GM21529 (cell line): ENCODE measurements at regions not wholly inside any gene's neighbourhood (a gene's known extent, or its start where the extent isn't known, plus 50 kb on each side); places are given as distances from the start of the nearest gene placed in this dataset.
"Not testable (repeated sequence)": the region's sequence is repeated elsewhere in the genome, so short reads cannot be mapped to it uniquely, and the experiment has no call there.

Experiments used
- ATAC-seq: cut with Tn5 transposase; IDR thresholded peaks from one replicate; pipeline ENCODE4 v1.9.1; 2021; ENCODE audit not compliant: unreplicated experiment

- no peak for ATAC-seq
Observed at GRCh38 chr18:39464006-39464405, 1898.4 kb upstream of the CELF4 start.

DNA sequence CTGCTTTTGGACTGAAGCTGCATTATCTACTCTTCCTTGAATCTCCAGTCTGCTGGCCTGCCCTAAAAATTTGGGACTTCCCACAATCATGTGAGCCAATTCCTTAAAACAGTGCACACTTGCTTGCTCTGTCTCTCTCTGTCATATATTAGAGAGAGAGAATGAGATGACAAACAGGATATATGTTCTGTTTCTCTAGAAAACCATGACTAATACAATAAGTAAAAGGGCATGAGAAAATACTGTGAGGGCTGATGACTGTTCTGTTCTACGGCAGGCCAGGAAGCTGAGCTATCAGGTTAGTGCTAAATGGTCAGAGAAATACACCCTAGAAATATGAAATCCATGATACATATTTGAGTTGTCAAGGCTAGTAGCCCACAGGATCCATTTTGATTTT, 1896.8 kb upstream of the CELF4 start:
- no peak for ATAC-seq

- ATAC-seq, result no peak
Observed at GRCh38 chr18:39460136-39460535, 1894.5 kb upstream of the CELF4 start.

DNA sequence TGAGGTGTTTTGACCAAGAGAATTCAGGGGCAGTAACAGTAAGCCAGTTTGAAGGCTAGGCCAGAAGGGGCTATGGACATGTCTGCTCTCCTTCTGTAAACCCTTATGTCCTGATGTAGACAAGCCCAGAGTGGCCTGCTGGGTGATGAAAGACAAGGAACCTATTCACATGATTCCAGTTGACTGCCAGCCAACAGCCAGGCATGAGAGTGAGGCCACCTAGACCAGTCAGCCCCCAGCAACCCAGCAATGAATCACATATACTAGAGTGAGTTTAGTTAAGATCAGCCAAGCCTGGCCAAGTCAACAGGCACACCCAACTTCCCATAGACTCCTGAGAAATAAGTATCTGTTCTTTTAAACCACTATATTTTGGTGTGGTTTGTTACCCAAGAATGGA, 1889.7 kb upstream of the CELF4 start:
- ATAC-seq, result no peak

GRCh38 chr18:39454866-39455265, 1889.3 kb upstream of the CELF4 start:
- no peak for ATAC-seq

- no peak for ATAC-seq
Observed at GRCh38 chr18:39453882-39454281, 1888.3 kb upstream of the CELF4 start.

GRCh38 chr18:39453356-39453755, 1887.8 kb upstream of the CELF4 start:
- no peak for ATAC-seq

- no peak for ATAC-seq
Observed at GRCh38 chr18:39450958-39451357, 1885.4 kb upstream of the CELF4 start.

- no peak for ATAC-seq
Observed at GRCh38 chr18:39449566-39449965, 1884.0 kb upstream of the CELF4 start.

DNA sequence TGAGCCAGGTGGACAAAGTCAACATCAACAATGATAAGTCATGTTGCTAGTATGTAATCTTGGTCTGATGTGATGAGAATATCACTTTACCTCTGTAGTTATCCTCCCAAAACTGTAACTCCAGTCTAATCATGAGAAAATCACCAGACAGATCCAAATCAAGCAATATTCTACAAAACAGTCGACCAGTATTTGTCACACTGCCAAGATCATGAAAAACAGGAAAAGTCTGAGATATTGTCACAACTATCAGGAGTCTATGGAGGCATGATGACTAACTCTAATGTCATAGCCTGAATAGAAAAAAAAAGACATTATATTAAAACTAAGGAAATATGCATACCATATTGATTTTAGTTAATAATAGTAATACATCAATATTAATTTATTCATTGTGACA, 1883.3 kb upstream of the CELF4 start:
- ATAC-seq, result no peak

DNA sequence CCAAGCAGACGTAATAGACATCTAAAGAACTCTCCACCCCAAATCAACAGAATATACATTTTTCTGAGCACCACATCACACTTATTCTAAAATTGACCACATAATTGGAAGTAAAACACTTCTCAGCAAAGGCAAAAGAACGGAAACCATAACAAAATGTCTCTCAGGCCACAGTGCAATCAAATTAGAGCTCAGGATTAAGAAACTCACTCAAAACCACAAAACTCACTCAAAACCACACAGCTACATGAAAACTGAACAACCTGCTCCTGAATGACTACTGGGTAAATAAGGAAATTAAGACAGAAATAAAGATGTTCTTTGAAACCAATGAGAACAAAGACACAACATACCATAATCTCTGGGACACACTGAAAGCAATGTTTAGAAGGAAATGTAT, 1879.4 kb upstream of the CELF4 start:
- not testable (repeated sequence) for ATAC-seq

- no peak for ATAC-seq
Observed at GRCh38 chr18:39441648-39442047, 1876.0 kb upstream of the CELF4 start.

DNA sequence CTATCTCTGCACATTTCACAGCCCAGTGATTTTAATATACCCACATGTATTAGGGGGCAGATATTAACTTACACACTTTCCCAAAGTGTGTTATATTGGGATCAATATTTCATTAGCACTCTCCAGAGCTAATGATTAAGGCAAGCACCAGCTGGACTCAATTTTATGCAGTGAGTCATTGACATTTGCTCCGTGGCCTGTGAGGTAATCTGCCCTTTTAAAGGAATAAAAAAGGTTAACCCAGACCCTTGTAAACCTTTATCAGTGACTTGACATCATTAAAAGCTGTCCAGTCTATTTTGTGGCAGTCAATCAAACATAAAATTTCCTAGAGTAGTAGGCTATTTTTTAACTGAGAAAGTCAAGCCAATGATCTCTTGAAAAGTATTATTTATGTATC, 1870.4 kb upstream of the CELF4 start:
- no peak for ATAC-seq

DNA sequence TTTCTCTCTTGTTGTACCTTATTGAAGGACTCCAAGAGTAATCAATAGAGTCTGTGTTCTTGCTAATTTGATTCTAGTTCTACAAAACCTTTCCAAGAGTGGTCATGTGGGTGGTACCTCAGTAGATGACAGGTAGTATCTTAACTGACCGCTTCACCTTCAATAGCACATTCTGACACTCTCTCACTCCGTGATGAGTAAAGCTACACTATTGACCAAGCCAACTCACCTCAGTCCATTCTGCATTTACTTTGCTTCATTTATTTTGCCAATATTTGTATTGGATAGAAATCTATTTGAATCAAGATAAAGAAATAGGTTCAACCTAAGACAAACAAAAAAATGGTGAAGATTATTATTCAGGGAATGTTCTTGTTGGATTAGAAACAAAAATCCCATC, 1869.6 kb upstream of the CELF4 start:
- no peak for ATAC-seq

GRCh38 chr18:39434223-39434920, 1868.8 kb upstream of the CELF4 start:
- ATAC-seq, result no peak

DNA sequence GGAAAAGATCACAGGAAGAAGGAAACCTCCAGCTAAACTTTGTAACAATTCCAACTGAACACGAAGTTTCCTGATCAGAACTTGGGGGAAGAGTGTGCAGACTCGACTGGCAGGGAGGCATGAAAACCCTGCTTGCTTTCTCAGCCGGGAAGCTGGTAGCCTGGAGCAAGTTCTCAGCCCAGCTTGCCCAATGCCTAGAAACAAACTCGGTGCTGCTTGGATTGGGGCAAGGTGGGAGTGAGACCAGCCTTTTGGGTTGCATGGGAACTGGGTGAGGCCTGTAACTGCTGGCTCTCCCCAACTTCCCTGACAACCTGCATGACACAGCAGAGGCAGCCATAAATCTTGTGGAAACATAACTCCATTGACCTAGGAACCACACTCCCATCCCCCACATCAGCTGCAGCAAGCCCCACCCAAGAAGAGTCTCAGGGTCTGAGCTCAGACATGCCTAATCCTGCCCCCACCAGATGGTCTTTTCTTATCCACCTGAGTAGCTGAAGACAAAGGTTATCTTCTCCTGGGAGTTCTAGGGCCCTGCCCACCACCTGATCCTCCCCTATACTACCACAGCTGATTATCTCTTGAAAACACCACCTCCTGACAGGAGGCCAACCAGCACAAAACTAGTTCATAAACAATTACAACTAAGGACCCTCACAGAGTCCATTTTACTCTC, 1859.7 kb upstream of the CELF4 start:
- ATAC-seq, result no peak

- no peak for ATAC-seq
Observed at GRCh38 chr18:39424261-39424660, 1858.7 kb upstream of the CELF4 start.

DNA sequence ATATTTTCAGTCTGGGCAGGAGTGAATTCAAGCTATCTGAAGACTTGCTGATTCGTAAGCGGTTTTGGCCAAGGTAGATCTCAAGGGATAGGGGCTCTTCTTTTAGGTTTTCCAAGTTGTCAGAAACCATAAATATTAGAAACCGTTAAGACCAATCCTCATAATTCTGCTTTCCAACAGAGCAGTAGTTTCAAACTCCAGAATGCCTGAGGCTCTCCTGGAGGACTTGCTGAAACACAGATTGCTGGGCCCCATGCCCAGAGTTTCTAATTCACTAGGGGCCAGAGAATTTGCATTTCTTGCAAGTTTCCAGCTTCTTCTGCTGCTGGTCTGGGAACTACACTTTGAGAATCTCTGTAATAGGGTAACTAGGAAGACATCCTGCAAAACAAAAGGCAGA, 1855.7 kb upstream of the CELF4 start:
- no peak for ATAC-seq

DNA sequence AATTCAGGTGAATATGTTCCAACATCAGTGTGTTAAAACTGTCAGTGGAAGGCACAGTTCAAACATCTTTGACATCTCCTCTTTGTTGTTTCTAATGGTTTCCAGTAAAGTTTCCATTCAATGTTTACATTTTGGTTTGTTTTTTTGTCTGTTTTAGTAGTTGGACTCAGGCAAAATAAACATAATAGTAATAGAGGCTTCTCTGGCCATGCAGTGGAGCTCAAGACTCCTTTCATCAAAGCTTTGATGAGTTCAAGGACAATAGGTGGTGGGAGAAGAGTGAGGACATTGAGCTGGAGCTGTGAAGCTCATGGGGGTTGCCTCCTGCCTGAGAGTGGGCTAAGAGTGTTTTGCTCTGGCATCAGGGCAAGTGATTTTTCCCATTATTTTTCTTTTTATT, 1853.7 kb upstream of the CELF4 start:
- no peak for ATAC-seq

DNA sequence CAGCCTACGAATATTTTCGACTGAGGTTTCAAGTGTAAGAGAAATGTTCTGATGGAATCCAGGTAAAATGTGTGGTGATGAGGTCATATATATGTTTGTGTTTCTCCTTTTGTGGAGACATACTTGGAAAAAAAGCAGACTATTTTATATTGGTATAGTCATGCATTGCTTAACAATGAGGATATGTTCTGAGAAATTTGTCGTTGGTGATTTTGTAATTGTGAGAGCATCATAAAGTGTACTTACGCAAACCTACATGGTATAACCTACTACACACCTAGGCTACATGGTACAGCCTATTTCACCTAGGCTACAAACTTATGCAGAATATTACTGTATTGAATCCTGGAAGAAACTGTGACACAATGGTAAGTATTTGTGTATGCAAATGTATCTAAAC, 1849.9 kb upstream of the CELF4 start:
- ATAC-seq, result no peak

- no peak for ATAC-seq
Observed at GRCh38 chr18:39414009-39414700, 1848.6 kb upstream of the CELF4 start.

DNA sequence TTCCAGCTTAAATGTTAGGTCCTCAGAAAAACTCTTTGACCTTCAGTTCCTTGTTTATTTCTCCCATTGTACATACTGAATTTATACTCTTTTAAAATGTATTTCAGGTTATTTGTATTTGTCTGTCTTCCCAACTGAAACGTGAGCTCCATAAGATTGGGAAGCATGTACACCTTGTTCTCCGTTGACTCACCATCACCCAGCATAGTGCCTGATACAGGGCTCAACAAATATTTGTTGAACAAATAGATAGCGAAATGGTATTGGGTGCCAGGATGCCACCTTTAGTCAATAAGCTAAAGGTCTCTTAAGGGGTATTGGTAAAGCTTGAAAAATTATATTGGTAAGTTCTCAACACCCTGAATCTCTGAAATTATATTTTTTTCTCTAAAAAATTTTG, 1841.3 kb upstream of the CELF4 start:
- ATAC-seq, result no peak
